HepG2 (cell line): ENCODE measurements at regions not wholly inside any gene's neighbourhood (a gene's known extent, or its start where the extent isn't known, plus 50 kb on each side); places are given as distances from the start of the nearest gene placed in this dataset.

ENCODE experiments used
- ATAC-seq: fragments of 200-7000 bp; cut with Tn5 transposase; 3 replicates; pipeline ENCODE4 v1.9.1; 2020; ENCODE audit warnings: mild to moderate bottlenecking, moderate library complexity
- BruUV-seq: library from RNA; stranded (reverse); fragments of 400-500 nt; replicated peaks from 2 replicates; lab custom pipeline; 2021; lab: Mats Ljungman, UMichigan
- CTCF ChIA-PET: fragments of 300-600 bp; formaldehyde crosslinking; extraction: SDS; loops from one replicate; lab custom pipeline; 2021; ENCODE audit warnings: low total read pairs, inconsistent platforms, low intra/inter-chr PET ratio; lab: Yijun Ruan, JAX
- POLR2A ChIA-PET: fragments of 350-600 bp; sonication (Branson Sonifier 250); formaldehyde crosslinking; loops from one replicate; lab custom pipeline; 2020; ENCODE audit warnings: antibody characterized with exemption, inconsistent platforms; lab: Yijun Ruan, JAX
- DNase-seq: peaks from one replicate; pipeline ENCODE4 v3.0.0-alpha.2; 2015; ENCODE audit warnings: low spot score
- FAIRE-seq: peaks from 3 replicates; lab custom pipeline; 2011; peaks lifted over from hg19 to GRCh38; lab: Jason Lieb, UNC
- H2AFZ ChIP-seq: one replicate; pipeline ENCODE4 v1.6.1; 2011; ENCODE audit warnings: low read length, inconsistent platforms
- H3K27ac ChIP-seq: fragments of 300-600 bp; 3 replicates; pipeline ENCODE4 v1.8.0; 2011; ENCODE audit warnings: mixed run types, mild to moderate bottlenecking, mixed read lengths, low read length, inconsistent platforms; ENCODE audit not compliant: insufficient read depth; ENCODE audit errors: extremely low read length
- H3K27me3 ChIP-seq, 2 experiments: fragments of 200-600 bp in 1 of 2; 2 replicates in 1 of 2; 3 replicates in 1 of 2; pipeline versions ENCODE4 v1.6.0 to v1.8.0; 2011; ENCODE audit warnings: low read length in 2 of 2, mild to moderate bottlenecking in 2 of 2, moderate library complexity in 2 of 2, inconsistent platforms in 1 of 2; ENCODE audit not compliant: insufficient read depth in 2 of 2, control insufficient read depth in 1 of 2
- H3K36me3 ChIP-seq, 2 experiments: fragments of 200-600 bp in 1 of 2; replicated peaks in 1 of 2; 2 replicates in 1 of 2; 3 replicates in 1 of 2; pipeline versions ENCODE4 v1.5.1 to v1.8.0; 2011; ENCODE audit warnings: low read length in 2 of 2, inconsistent platforms in 1 of 2; ENCODE audit not compliant: insufficient read depth in 2 of 2, control insufficient read depth in 1 of 2
- H3K4me1 ChIP-seq: 2 replicates; pipeline ENCODE4 v1.5.1; 2012; ENCODE audit warnings: low read length, inconsistent platforms; ENCODE audit not compliant: insufficient read depth
- H3K4me2 ChIP-seq: 2 replicates; pipeline ENCODE4 v1.6.0; 2011; ENCODE audit warnings: low read depth, low read length, inconsistent platforms
- H3K4me3 ChIP-seq, 3 experiments: fragments of 200-600 bp in 1 of 3; sonication (generic), shearing (Covaris generic) in 1 of 3; replicated peaks in 1 of 3; 2 replicates each; pipeline ENCODE4 v1.5.1; 2011 to 2016; ENCODE audit warnings: low read length in 3 of 3, inconsistent platforms in 2 of 3, low read depth in 2 of 3, mild to moderate bottlenecking in 2 of 3, control low read depth in 1 of 3, mixed read lengths in 1 of 3; ENCODE audit not compliant: insufficient read depth in 1 of 3
- H3K79me2 ChIP-seq: one replicate; pipeline ENCODE4 v1.6.1; 2011; ENCODE audit warnings: low read length, inconsistent platforms; ENCODE audit not compliant: insufficient read depth
- H3K9ac ChIP-seq: 2 replicates; pipeline ENCODE4 v1.6.0; 2011; ENCODE audit warnings: mild to moderate bottlenecking, low read depth, low read length, inconsistent platforms; ENCODE audit not compliant: insufficient read depth
- H3K9me3 ChIP-seq: 2 replicates; pipeline ENCODE4 v1.5.1; 2012; ENCODE audit warnings: mild to moderate bottlenecking, low read length
- H4K20me1 ChIP-seq: 2 replicates; pipeline ENCODE4 v1.6.0; 2011; ENCODE audit warnings: inconsistent platforms, mild to moderate bottlenecking, low read length, moderate library complexity; ENCODE audit not compliant: insufficient read depth
- FLYWCH1 ChIP-seq: sonication (generic); formaldehyde crosslinking; IDR thresholded peaks from 2 replicates; pipeline ENCODE4 v1.8.1; 2023; ENCODE audit warnings: mild to moderate bottlenecking, missing genetic modification reagents
- FOXK2 ChIP-seq: fragments of 450-650 bp; IDR thresholded peaks from 2 replicates; pipeline ENCODE4 v1.6.1; 2016
- HNRNPLL ChIP-seq: fragments of 200-400 bp; formaldehyde crosslinking; IDR thresholded peaks from 2 replicates; pipeline ENCODE4 v1.6.1; 2017; ENCODE audit warnings: mild to moderate bottlenecking, low read depth, low read length; ENCODE audit not compliant: poor library complexity, severe bottlenecking
- MAFK ChIP-seq, 2 experiments: IDR thresholded peaks in 1 of 2; conservative IDR thresholded peaks in 1 of 2; 2 replicates each; pipeline ENCODE4 v1.6.1; 2011; ENCODE audit warnings: improper control_type of control experiment in 2 of 2, low read length in 2 of 2
- ZMYM2 ChIP-seq: sonication (generic); formaldehyde crosslinking; IDR thresholded peaks from 2 replicates; pipeline ENCODE4 v1.8.0; 2022; ENCODE audit warnings: mild to moderate bottlenecking, missing genetic modification reagents
- ZNF225 ChIP-seq: sonication (generic); formaldehyde crosslinking; IDR thresholded peaks from 2 replicates; pipeline ENCODE4 v1.4.0; 2020; ENCODE audit warnings: mild to moderate bottlenecking, missing genetic modification reagents
- ZNF329 ChIP-seq: sonication (generic); formaldehyde crosslinking; IDR thresholded peaks from 2 replicates; pipeline ENCODE4 v1.9.0; 2021; ENCODE audit warnings: low read depth, mild to moderate bottlenecking, missing genetic modification reagents
- ZNF598 ChIP-seq: sonication (generic); formaldehyde crosslinking; IDR thresholded peaks from 2 replicates; pipeline ENCODE4 v1.5.1; 2020; ENCODE audit warnings: mild to moderate bottlenecking, missing genetic modification reagents, borderline replicate concordance
- ZNF605 ChIP-seq: sonication (generic); formaldehyde crosslinking; IDR thresholded peaks from 2 replicates; pipeline ENCODE4 v1.8.0; 2022; ENCODE audit warnings: mild to moderate bottlenecking, missing genetic modification reagents
- WGBS: methylation state at CpG from one replicate; pipeline ENCODE4 v1.1.6; 2017; ENCODE audit warnings: low lambda C conversion rate; 5-methylcytosine and 5-hydroxymethylcytosine counted together
- in situ Hi-C: cut with HindIII; loops from 2 replicates; pipeline ENCODE4 v1.10.0; 2017; ENCODE audit warnings: low pct_unique_long_range_greater_than_20kb; ENCODE audit not compliant: extremely low pct_ligation_motif_present
- intact Hi-C: fragments of 100-400 bp; cut with micrococcal nuclease; formaldehyde crosslinking; loops from one replicate; pipeline ENCODE4 v1.10.0; 2022; ENCODE audit not compliant: unreplicated experiment
- TF ChIP-seq, protein P1 (sequence below): sonication (generic); formaldehyde crosslinking; IDR thresholded peaks from 2 replicates; pipeline ENCODE4 v1.9.0; 2021; ENCODE audit warnings: mild to moderate bottlenecking, missing genetic modification reagents
- TF ChIP-seq, protein P2 (sequence below): IDR thresholded peaks from 2 replicates; pipeline ENCODE4 v1.6.1; 2016; ENCODE audit warnings: mild to moderate bottlenecking
- TF ChIP-seq, protein P3 (sequence below): IDR thresholded peaks from 2 replicates; pipeline ENCODE4 v1.6.1; 2016; ENCODE audit warnings: low read depth, control low read depth
- TF ChIP-seq, protein P4 (sequence below): sonication (generic); formaldehyde crosslinking; IDR thresholded peaks from 2 replicates; pipeline ENCODE4 v1.8.1; 2023; ENCODE audit warnings: mild to moderate bottlenecking, inconsistent platforms, moderate library complexity, missing genetic modification reagents, borderline replicate concordance

DNA sequence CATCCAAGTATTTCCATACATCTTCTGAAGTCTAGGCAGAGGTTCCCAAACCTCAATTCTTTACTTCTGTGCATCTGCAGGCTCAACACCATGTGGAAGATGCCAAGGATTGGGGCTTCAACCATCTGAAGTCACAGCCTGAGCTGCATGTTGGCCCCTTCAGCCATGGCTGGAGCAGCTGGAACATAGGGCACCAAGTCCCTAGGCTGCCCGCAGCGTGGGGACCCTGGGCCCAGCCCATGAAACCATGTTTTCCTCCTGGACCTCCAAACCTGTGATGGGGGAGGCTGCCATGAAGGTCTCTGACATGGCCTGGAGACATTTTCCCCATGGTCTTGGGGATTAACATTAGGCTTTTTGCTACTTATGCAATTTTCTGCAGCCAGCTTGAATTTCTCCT, 729.8 kb downstream of the KCNT2 start (continued):
- TF ChIP-seq, protein P1, sequence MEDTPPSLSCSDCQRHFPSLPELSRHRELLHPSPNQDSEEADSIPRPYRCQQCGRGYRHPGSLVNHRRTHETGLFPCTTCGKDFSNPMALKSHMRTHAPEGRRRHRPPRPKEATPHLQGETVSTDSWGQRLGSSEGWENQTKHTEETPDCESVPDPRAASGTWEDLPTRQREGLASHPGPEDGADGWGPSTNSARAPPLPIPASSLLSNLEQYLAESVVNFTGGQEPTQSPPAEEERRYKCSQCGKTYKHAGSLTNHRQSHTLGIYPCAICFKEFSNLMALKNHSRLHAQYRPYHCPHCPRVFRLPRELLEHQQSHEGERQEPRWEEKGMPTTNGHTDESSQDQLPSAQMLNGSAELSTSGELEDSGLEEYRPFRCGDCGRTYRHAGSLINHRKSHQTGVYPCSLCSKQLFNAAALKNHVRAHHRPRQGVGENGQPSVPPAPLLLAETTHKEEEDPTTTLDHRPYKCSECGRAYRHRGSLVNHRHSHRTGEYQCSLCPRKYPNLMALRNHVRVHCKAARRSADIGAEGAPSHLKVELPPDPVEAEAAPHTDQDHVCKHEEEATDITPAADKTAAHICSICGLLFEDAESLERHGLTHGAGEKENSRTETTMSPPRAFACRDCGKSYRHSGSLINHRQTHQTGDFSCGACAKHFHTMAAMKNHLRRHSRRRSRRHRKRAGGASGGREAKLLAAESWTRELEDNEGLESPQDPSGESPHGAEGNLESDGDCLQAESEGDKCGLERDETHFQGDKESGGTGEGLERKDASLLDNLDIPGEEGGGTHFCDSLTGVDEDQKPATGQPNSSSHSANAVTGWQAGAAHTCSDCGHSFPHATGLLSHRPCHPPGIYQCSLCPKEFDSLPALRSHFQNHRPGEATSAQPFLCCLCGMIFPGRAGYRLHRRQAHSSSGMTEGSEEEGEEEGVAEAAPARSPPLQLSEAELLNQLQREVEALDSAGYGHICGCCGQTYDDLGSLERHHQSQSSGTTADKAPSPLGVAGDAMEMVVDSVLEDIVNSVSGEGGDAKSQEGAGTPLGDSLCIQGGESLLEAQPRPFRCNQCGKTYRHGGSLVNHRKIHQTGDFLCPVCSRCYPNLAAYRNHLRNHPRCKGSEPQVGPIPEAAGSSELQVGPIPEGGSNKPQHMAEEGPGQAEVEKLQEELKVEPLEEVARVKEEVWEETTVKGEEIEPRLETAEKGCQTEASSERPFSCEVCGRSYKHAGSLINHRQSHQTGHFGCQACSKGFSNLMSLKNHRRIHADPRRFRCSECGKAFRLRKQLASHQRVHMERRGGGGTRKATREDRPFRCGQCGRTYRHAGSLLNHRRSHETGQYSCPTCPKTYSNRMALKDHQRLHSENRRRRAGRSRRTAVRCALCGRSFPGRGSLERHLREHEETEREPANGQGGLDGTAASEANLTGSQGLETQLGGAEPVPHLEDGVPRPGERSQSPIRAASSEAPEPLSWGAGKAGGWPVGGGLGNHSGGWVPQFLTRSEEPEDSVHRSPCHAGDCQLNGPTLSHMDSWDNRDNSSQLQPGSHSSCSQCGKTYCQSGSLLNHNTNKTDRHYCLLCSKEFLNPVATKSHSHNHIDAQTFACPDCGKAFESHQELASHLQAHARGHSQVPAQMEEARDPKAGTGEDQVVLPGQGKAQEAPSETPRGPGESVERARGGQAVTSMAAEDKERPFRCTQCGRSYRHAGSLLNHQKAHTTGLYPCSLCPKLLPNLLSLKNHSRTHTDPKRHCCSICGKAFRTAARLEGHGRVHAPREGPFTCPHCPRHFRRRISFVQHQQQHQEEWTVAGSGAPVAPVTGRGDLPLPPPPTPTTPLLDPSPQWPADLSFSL (CRISPR knock-in tag): no peak
- TF ChIP-seq ZNF225 (no peak), HNRNPLL (no peak)
- TF ChIP-seq, protein P2, sequence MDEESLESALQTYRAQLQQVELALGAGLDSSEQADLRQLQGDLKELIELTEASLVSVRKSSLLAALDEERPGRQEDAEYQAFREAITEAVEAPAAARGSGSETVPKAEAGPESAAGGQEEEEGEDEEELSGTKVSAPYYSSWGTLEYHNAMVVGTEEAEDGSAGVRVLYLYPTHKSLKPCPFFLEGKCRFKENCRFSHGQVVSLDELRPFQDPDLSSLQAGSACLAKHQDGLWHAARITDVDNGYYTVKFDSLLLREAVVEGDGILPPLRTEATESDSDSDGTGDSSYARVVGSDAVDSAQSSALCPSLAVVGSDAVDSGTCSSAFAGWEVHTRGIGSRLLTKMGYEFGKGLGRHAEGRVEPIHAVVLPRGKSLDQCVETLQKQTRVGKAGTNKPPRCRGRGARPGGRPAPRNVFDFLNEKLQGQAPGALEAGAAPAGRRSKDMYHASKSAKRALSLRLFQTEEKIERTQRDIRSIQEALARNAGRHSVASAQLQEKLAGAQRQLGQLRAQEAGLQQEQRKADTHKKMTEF (CRISPR knock-in tag): no peak

DNA sequence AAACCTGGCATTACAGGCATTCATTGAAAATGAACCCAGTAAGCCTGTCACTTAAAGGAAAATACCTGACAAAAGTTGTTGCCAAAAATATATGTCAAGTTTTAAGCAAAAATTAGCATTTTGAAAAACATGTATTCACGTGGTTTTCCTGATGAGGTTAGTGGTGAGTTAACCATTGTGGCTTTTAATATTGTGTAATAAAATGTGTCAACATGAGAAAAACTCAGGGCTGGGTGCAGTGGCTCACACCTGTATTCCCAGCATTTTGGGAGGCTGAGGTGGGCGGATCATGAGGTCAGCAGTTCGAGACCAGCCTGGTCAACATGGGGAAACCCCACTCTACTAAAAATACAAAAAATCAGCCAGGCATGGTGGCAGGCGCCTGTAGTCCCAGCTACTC, 731.4 kb downstream of the KCNT2 start:
- DNase-seq (no peak), FAIRE-seq (no peak), ATAC-seq (no peak)
- WGBS: 4% methylated on average over 4 of the region's 4 CpGs
- intact Hi-C loops (no loop called here), in situ Hi-C loops (no loop called here)
- H3K79me2 ChIP-seq: no peaks in the 10 kb centered on the region
- no peak overlapping the region for H2AFZ ChIP-seq
- H3K36me3 ChIP-seq: no peaks in the 10 kb centered on the region
- no peak overlapping the region for H3K4me3 ChIP-seq
- ChIA-PET CTCF (no interaction called here), POLR2A (no interaction called here)
- BruUV-seq: no TSS peak
- no peak overlapping the region for H3K27ac ChIP-seq
- H3K4me1 ChIP-seq: no peaks in the 10 kb centered on the region
- H3K9me3 ChIP-seq: no peaks in the 10 kb centered on the region
- no peaks in the 10 kb centered on the region for H3K27me3 ChIP-seq
- no peak overlapping the region for H3K9ac ChIP-seq
- no peak overlapping the region for H3K4me2 ChIP-seq
- no peaks in the 10 kb centered on the region for H4K20me1 ChIP-seq
- TF ChIP-seq ZNF329: no peak
- TF ChIP-seq ZNF598 (CRISPR knock-in tag): no peak
- no peak for TF ChIP-seq ZNF605 (CRISPR knock-in tag)
- TF ChIP-seq FOXK2: no peak
- no peak for TF ChIP-seq ZMYM2
- TF ChIP-seq, protein P3, sequence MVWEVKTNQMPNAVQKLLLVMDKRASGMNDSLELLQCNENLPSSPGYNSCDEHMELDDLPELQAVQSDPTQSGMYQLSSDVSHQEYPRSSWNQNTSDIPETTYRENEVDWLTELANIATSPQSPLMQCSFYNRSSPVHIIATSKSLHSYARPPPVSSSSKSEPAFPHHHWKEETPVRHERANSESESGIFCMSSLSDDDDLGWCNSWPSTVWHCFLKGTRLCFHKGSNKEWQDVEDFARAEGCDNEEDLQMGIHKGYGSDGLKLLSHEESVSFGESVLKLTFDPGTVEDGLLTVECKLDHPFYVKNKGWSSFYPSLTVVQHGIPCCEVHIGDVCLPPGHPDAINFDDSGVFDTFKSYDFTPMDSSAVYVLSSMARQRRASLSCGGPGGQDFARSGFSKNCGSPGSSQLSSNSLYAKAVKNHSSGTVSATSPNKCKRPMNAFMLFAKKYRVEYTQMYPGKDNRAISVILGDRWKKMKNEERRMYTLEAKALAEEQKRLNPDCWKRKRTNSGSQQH (CRISPR knock-in tag): no peak
- TF ChIP-seq MAFK (conservative IDR thresholded peaks at IDR 0.05 in 1 of 2, IDR thresholded peaks at IDR 0.05 in 1 of 2; ENCODE audit: low read length in 2 of 2): no peak
- TF ChIP-seq, protein P4, sequence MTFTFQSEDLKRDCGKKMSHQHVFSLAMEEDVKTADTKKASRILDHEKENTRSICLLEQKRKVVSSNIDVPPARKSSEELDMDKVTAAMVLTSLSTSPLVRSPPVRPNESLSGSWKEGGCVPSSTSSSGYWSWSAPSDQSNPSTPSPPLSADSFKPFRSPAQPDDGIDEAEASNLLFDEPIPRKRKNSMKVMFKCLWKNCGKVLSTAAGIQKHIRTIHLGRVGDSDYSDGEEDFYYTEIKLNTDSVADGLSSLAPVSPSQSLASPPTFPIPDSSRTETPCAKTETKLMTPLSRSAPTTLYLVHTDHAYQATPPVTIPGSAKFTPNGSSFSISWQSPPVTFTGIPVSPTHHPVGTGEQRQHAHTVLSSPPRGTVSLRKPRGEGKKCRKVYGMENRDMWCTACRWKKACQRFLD (CRISPR knock-in tag): no peak
- TF ChIP-seq FLYWCH1: no peak
